Mammary epithelial cell (primary cell): ENCODE measurements at regions not wholly inside any gene's neighbourhood (a gene's known extent, or its start where the extent isn't known, plus 50 kb on each side); places are given as distances from the start of the nearest gene placed in this dataset.

Source experiments
- EZH2 ChIP-seq: IDR thresholded peaks from 2 replicates; pipeline ENCODE4 v1.6.1; 2012; ENCODE audit warnings: low read length, inconsistent platforms, borderline replicate concordance
- TF ChIP-seq, protein P1 (sequence below), 2 donors: IDR thresholded peaks in 1 of 2; conservative IDR thresholded peaks in 1 of 2; 2 replicates each; pipeline ENCODE4 v1.5.1; 2011 to 2012; ENCODE audit warnings: inconsistent platforms in 2 of 2, low read length in 2 of 2, mild to moderate bottlenecking in 2 of 2, control low read depth in 1 of 2, low read depth in 1 of 2; ENCODE audit not compliant: insufficient read depth in 1 of 2; ENCODE audit errors: extremely low read depth in 1 of 2

DNA sequence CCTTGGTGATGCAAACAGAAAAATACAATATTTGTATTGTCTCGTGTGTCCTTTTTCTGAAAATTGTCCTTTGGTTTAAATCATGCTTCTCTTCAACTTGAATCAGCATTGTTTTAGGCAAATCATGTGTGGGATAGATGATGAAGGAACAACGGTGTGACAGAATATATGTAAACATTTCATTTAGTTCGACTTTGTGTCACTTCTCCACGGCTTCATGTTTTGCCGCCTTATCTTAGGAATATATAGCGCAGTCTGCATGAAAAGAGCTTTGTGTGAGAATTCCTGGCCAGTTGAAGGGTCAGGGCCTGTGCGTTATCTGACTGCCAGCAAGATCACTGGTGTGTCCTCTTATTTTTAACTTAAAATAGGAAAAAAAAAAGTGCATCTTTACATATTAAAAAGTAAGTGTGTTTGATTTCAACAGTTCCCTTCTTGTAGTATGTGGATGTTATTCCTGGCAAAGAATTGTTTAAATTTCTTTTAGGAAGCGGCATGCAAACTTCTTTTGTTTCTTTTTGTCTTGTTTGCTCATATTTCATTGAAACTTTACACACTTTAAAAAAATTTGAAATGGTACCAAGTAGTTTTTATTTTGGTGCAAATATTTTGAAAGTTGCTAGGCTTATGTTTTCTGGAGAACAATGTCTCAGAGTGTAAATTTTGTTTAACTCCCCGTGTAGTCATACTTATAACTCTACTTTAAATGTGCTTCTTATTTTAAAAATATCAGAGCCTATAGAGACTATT lies 465.2 kb downstream of the USP25 start:
- TF ChIP-seq, protein P1, sequence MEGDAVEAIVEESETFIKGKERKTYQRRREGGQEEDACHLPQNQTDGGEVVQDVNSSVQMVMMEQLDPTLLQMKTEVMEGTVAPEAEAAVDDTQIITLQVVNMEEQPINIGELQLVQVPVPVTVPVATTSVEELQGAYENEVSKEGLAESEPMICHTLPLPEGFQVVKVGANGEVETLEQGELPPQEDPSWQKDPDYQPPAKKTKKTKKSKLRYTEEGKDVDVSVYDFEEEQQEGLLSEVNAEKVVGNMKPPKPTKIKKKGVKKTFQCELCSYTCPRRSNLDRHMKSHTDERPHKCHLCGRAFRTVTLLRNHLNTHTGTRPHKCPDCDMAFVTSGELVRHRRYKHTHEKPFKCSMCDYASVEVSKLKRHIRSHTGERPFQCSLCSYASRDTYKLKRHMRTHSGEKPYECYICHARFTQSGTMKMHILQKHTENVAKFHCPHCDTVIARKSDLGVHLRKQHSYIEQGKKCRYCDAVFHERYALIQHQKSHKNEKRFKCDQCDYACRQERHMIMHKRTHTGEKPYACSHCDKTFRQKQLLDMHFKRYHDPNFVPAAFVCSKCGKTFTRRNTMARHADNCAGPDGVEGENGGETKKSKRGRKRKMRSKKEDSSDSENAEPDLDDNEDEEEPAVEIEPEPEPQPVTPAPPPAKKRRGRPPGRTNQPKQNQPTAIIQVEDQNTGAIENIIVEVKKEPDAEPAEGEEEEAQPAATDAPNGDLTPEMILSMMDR (conservative IDR thresholded peaks at IDR 0.05 in 1 of 2, IDR thresholded peaks at IDR 0.05 in 1 of 2; ENCODE audit: extremely low read depth in 1 of 2, insufficient read depth in 1 of 2, low read depth in 1 of 2, low read length in 2 of 2) = no peak
- no peak for TF ChIP-seq EZH2
